K562 (cell line): ENCODE measurements at regions not wholly inside any gene's neighbourhood (a gene's known extent, or its start where the extent isn't known, plus 50 kb on each side); places are given as distances from the start of the nearest gene placed in this dataset.
A peak's percentile ranks its signal among the peaks of the same experiment; 100 is the strongest.

Experiments used
- ATF7 ChIP-seq: fragments of 450-650 bp; IDR thresholded peaks from 2 replicates; pipeline ENCODE4 v1.7.1; 2014; ENCODE audit warnings: mild to moderate bottlenecking, moderate library complexity
- CEBPG ChIP-seq, 3 experiments: fragments of 200-800 bp in 1 of 3; sonication (Bioruptor generic) in 1 of 3; sonication (generic) in 1 of 3; formaldehyde crosslinking in 1 of 3; IDR thresholded peaks in 2 of 3; conservative IDR thresholded peaks in 1 of 3; 2 replicates each; pipeline versions ENCODE4 v1.6.1 to v1.8.0; 2016 to 2022; ENCODE audit warnings: missing compliant biosample characterization in 2 of 3, missing genetic modification characterization in 2 of 3, mild to moderate bottlenecking in 1 of 3, missing genetic modification reagents in 1 of 3
- FUS ChIP-seq: fragments of 200-400 bp; formaldehyde crosslinking; optimal IDR thresholded peaks from 2 replicates; pipeline ENCODE3; 2017; ENCODE audit warnings: low read depth, low read length
- JUNB ChIP-seq: fragments of 450-650 bp; formaldehyde crosslinking; conservative IDR thresholded peaks from 2 replicates; pipeline ENCODE4 v1.4.0; 2020; ENCODE audit warnings: mild to moderate bottlenecking
- KLF1 ChIP-seq: fragments of 450-650 bp; IDR thresholded peaks from 2 replicates; pipeline ENCODE4 v1.6.1; 2016; ENCODE audit warnings: missing genetic modification characterization, missing compliant biosample characterization
- MAFF ChIP-seq: IDR thresholded peaks from 2 replicates; pipeline ENCODE4 v1.6.1; 2012; ENCODE audit warnings: low read length, improper control_type of control experiment
- MEF2D ChIP-seq: conservative IDR thresholded peaks from 2 replicates; pipeline ENCODE4 v1.6.1; 2016; ENCODE audit warnings: low read depth, missing genetic modification characterization, missing compliant biosample characterization
- MTF1 ChIP-seq: fragments of 250-450 bp; sonication (Bioruptor Pico); IDR thresholded peaks from 2 replicates; pipeline ENCODE4 v1.9.0; 2021; ENCODE audit warnings: moderate library complexity, mild to moderate bottlenecking, inconsistent platforms, borderline replicate concordance
- MXI1 ChIP-seq: IDR thresholded peaks from 2 replicates; pipeline ENCODE4 v1.6.1; 2011; ENCODE audit warnings: low read depth, mild to moderate bottlenecking, improper control_type of control experiment, low read length
- MYNN ChIP-seq, 2 experiments: sonication (generic); formaldehyde crosslinking in 1 of 2; IDR thresholded peaks; 2 replicates each; pipeline versions ENCODE4 v1.5.0 to v1.6.1; 2016 to 2020; ENCODE audit warnings: antibody characterized with exemption in 1 of 2, missing genetic modification reagents in 1 of 2
- NELFE ChIP-seq: IDR thresholded peaks from 2 replicates; pipeline ENCODE4 v1.6.1; 2011; ENCODE audit warnings: mild to moderate bottlenecking; ENCODE audit not compliant: insufficient read depth, insufficient read length
- PML ChIP-seq: IDR thresholded peaks from 2 replicates; pipeline ENCODE4 v1.6.1; 2012; ENCODE audit warnings: low read length, inconsistent platforms
- PYGO2 ChIP-seq: fragments of 450-650 bp; IDR thresholded peaks from 2 replicates; pipeline ENCODE4 v1.6.1; 2016; ENCODE audit warnings: mild to moderate bottlenecking, missing genetic modification characterization, moderate library complexity, missing compliant biosample characterization
- U2AF1 ChIP-seq: fragments of 200-400 bp; formaldehyde crosslinking; optimal IDR thresholded peaks from 2 replicates; pipeline ENCODE3; 2017; ENCODE audit warnings: mild to moderate bottlenecking, low read depth, low read length, moderate library complexity
- UBTF ChIP-seq, 2 experiments: IDR thresholded peaks; 2 replicates each; pipeline ENCODE4 v1.6.1; 2012; ENCODE audit warnings: improper control_type of control experiment in 2 of 2, low read depth in 2 of 2, low read length in 2 of 2, borderline replicate concordance in 1 of 2
- USF1 ChIP-seq: sonication (generic); formaldehyde crosslinking; IDR thresholded peaks from 2 replicates; pipeline ENCODE4 v1.9.0; 2022; ENCODE audit warnings: mild to moderate bottlenecking, missing genetic modification reagents
- XRCC4 ChIP-seq: IDR thresholded peaks from one replicate; pipeline ENCODE4 v1.6.1; 2011; ENCODE audit not compliant: insufficient read depth, insufficient read length; ENCODE audit errors: extremely low read depth
- ZBTB26 ChIP-seq: fragments of 450-650 bp; formaldehyde crosslinking; IDR thresholded peaks from 2 replicates; pipeline ENCODE4 v1.4.0; 2022; ENCODE audit warnings: missing genetic modification characterization
- ZBTB34 ChIP-seq: fragments of 250-450 bp; sonication (Bioruptor Pico); IDR thresholded peaks from 2 replicates; pipeline ENCODE4 v1.8.0; 2021; ENCODE audit warnings: mild to moderate bottlenecking, moderate library complexity
- ZC3H8 ChIP-seq: fragments of 450-650 bp; IDR thresholded peaks from 2 replicates; pipeline ENCODE4 v1.6.1; 2017
- ZNF561 ChIP-seq: fragments of 450-650 bp; formaldehyde crosslinking; conservative IDR thresholded peaks from 2 replicates; pipeline ENCODE4 v1.4.0; 2020; ENCODE audit warnings: mild to moderate bottlenecking, moderate library complexity
- ZNF695 ChIP-seq: fragments of 450-650 bp; formaldehyde crosslinking; IDR thresholded peaks from 2 replicates; pipeline ENCODE4 v1.4.0; 2020; ENCODE audit warnings: mild to moderate bottlenecking, moderate library complexity
- ZSCAN32 ChIP-seq: fragments of 450-650 bp; formaldehyde crosslinking; IDR thresholded peaks from 2 replicates; pipeline ENCODE4 v1.4.0; 2020; ENCODE audit warnings: mild to moderate bottlenecking, moderate library complexity

- TF ChIP-seq JUNB (CRISPR knock-in tag) (no peak), NELFE (no peak), PYGO2 (no peak), ZBTB34 (no peak), USF1 (CRISPR knock-in tag) (no peak), UBTF (IDR thresholded peaks at IDR 0.05; ENCODE audit: borderline replicate concordance in 1 of 2, low read depth in 2 of 2, low read length in 2 of 2) (no peak), MAFF (no peak), MEF2D (tag) (no peak), ZNF561 (CRISPR knock-in tag) (no peak), MYNN (IDR thresholded peaks at IDR 0.05) (no peak), MYNN (CRISPR knock-in tag; IDR thresholded peaks at IDR 0.05) (no peak), MXI1 (no peak), ZSCAN32 (CRISPR knock-in tag) (peak; percentile 76; the same call in 1 of the 2 replicates), ZNF695 (CRISPR knock-in tag) (no peak), ZBTB26 (peak; percentile 77; the same call in 1 of the 2 replicates), CEBPG (CRISPR knock-in tag; IDR thresholded peaks at IDR 0.05) (peak; percentile 90), CEBPG (tag; conservative IDR thresholded peaks at IDR 0.05 in 1 of 2, IDR thresholded peaks at IDR 0.05 in 1 of 2) (peak; percentile 98 to 99), ZC3H8 (no peak), KLF1 (tag) (no peak), FUS (no peak), U2AF1 (no peak), PML (no peak), MTF1 (CRISPR knock-in tag) (no peak), ATF7 (peak; percentile 84), XRCC4 (no peak)
These were observed 173.7 kb downstream of the ZBTB18 start (continued) for GRCh38 chr1:244224487-244225430.
